Adrenal gland (tissue), 5 donors: ENCODE measurements at regions not wholly inside any gene's neighbourhood (a gene's known extent, or its start where the extent isn't known, plus 50 kb on each side); places are given as distances from the start of the nearest gene placed in this dataset.

ENCODE experiments used
- POLR2A ChIP-seq, 2 donors: fragments of 450-650 bp; IDR thresholded peaks; one replicate each; pipeline ENCODE4 v1.6.1; 2017; ENCODE audit warnings: antibody characterized with exemption in 2 of 2, mild to moderate bottlenecking in 2 of 2, moderate library complexity in 1 of 2
- TF ChIP-seq, protein P1 (sequence below), 6 experiments: fragments of 450-650 bp in 4 of 6; fragments of 200-600 bp in 2 of 6; sonication (generic) in 1 of 6; IDR thresholded peaks; 1 replicate in 5 of 6; 2 replicates in 1 of 6; pipeline versions ENCODE4 v1.5.1 to v1.8.0; 2016 to 2021; ENCODE audit warnings: antibody characterized with exemption in 6 of 6, mild to moderate bottlenecking in 2 of 6, moderate library complexity in 1 of 6
- donor health status: DM: no; HTN: no; CAD: no.

DNA sequence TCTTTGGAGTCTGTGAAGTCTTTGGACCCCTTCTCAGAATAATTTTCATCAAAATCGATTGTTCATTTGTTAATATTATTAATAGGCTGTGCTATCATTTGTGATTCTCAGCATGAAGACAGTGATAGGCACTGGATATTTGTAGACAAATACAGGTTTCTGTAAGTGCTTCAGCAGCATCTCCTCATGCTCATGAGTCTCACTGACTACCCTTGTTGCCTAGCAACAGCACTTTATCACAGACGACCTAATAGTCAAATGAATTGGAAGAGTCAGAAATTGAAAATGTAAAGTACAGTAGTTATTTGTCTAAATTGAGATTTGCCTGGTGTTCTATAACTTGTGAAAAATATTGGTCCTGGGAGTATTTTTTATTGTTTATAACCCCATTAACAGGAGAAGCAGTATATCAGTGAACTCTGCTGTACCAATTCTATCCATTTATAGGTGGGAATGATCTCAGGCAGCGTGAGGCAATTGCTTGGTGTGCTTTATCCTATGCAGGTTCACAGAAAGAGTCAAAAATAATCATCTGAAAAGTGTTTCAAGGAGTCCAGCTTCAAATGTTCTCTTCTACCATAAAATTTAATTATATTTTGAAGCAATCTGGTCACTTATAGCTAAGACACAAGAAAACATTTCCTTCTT, 684.6 kb downstream of the RFPL4B start:
- TF ChIP-seq, protein P1, sequence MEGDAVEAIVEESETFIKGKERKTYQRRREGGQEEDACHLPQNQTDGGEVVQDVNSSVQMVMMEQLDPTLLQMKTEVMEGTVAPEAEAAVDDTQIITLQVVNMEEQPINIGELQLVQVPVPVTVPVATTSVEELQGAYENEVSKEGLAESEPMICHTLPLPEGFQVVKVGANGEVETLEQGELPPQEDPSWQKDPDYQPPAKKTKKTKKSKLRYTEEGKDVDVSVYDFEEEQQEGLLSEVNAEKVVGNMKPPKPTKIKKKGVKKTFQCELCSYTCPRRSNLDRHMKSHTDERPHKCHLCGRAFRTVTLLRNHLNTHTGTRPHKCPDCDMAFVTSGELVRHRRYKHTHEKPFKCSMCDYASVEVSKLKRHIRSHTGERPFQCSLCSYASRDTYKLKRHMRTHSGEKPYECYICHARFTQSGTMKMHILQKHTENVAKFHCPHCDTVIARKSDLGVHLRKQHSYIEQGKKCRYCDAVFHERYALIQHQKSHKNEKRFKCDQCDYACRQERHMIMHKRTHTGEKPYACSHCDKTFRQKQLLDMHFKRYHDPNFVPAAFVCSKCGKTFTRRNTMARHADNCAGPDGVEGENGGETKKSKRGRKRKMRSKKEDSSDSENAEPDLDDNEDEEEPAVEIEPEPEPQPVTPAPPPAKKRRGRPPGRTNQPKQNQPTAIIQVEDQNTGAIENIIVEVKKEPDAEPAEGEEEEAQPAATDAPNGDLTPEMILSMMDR (IDR thresholded peaks at IDR 0.05) = no peak
- TF ChIP-seq POLR2A (IDR thresholded peaks at IDR 0.05) = no peak
